GM12873 (cell line): ENCODE measurements at regions not wholly inside any gene's neighbourhood (a gene's known extent, or its start where the extent isn't known, plus 50 kb on each side); places are given as distances from the start of the nearest gene placed in this dataset.

Experiments used
- TF ChIP-seq, protein P1 (sequence below): IDR thresholded peaks from 2 replicates; pipeline ENCODE4 v1.5.1; 2012; ENCODE audit warnings: low read depth, mild to moderate bottlenecking, moderate library complexity, low read length, control low read depth; ENCODE audit not compliant: insufficient read depth; ENCODE audit errors: missing control alignments

GRCh38 chr5:110048491-110048890 is 358.8 kb downstream of the MAN2A1 start:
- TF ChIP-seq, protein P1, sequence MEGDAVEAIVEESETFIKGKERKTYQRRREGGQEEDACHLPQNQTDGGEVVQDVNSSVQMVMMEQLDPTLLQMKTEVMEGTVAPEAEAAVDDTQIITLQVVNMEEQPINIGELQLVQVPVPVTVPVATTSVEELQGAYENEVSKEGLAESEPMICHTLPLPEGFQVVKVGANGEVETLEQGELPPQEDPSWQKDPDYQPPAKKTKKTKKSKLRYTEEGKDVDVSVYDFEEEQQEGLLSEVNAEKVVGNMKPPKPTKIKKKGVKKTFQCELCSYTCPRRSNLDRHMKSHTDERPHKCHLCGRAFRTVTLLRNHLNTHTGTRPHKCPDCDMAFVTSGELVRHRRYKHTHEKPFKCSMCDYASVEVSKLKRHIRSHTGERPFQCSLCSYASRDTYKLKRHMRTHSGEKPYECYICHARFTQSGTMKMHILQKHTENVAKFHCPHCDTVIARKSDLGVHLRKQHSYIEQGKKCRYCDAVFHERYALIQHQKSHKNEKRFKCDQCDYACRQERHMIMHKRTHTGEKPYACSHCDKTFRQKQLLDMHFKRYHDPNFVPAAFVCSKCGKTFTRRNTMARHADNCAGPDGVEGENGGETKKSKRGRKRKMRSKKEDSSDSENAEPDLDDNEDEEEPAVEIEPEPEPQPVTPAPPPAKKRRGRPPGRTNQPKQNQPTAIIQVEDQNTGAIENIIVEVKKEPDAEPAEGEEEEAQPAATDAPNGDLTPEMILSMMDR = no peak

GRCh38 chr5:110049816-110050215 is 360.1 kb downstream of the MAN2A1 start:
- TF ChIP-seq, protein P1 = no peak

DNA sequence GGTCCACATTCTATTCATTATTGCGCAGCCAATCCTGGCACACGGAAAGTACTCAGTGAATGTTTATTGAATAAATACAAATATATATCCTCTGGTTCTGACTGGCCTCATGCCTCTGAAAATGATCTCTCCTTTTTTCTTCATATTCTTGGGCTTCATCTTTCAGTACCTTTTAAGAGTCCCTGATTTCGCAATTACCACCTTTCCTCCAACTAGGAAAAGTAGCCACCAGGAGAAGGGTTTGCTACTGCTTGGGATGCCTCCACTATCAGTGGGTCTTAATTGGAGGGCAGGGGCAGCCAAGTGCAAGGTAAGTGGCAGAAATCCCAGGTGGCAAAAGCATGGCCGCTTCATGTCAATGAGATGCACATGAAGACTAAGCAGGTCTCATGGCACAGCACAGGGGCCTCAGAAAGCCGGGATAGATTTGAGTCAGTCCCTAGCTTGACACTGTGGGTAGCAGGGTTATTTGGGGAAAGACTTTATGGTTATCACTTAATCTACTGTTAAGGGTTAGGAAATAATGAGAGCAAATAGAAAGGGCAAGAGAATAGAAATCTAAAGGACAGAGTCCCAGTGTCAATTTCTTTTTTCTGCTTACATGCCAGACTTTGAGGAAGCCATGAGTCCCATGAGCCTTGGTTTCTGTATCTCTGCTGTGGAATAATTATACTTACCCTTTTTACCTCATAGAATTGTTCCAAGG is 361.1 kb downstream of the MAN2A1 start:
- TF ChIP-seq, protein P1 = no peak

DNA sequence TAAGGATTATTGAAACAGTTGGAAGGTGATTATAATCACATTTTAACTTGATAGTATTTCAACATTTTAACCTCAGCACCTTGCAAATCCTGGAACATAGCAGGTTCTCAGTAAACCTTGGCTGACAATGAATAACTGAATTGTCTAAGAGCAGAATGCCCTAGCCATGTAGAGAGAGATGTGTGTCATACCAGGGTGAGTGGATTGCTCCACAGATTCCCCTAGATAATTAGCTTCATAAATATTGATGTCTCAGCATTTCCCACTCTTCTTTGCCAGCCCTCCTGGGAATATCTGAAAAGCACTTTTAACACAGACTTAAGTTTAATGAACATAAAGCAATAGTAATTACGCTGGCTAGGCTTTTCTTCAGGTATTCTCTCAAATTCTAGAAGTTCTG is 363.5 kb downstream of the MAN2A1 start:
- TF ChIP-seq, protein P1 = no peak

DNA sequence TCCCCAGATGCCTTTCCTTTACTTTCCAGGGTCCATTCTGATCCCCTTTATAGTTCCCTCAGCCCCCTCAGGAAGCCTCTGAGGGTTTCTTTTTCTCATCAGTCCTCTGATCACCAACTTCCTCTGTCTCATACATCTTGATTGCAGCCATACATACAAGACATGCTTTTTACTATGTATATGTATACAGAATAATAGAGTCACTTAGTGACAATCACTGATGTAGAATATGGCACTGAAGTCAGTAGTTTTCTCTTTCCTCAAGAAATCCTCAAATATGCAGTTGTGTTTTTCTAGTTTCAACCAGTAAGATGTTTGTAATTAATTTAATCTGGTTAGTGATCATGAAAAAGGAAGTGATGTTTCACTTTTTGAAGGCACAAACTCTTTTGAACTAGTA is 364.1 kb downstream of the MAN2A1 start:
- TF ChIP-seq, protein P1 = no peak

DNA sequence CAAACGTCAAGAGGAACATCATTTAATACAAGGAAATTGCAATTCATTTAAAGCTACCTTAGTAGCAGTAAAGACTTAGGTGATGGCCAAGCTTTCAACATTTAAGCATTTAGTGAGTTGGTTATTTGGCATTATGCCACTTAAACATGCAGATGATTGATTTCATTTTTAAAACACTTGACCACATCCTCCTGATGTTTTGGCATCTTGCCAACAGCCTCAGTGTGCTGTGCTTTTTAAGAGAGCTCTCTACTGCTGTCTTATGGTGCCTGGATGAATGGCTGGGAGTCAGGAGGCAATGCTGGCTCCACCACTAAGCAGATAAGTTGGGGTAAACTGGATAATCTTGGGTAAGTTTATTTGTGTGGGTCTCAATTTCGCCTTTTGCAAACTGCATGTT is 364.5 kb downstream of the MAN2A1 start:
- TF ChIP-seq, protein P1 = no peak

GRCh38 chr5:110055302-110055701 is 365.6 kb downstream of the MAN2A1 start:
- TF ChIP-seq, protein P1 = no peak
